GM23338 (cell line): ENCODE measurements at regions not wholly inside any gene's neighbourhood (a gene's known extent, or its start where the extent isn't known, plus 50 kb on each side); places are given as distances from the start of the nearest gene placed in this dataset.

Experiments
- ATAC-seq: fragments of 200-7000 bp; cut with Tn5 transposase; 3 replicates; pipeline ENCODE4 v1.9.1; 2020
- DNase-seq: peaks from one replicate; pipeline ENCODE4 v3.0.0-alpha.2; 2015; ENCODE audit warnings: low spot score
- H2AFZ ChIP-seq: fragments of 200-600 bp; sonication (generic); 2 replicates; pipeline ENCODE4 v1.8.0; 2016; ENCODE audit warnings: antibody characterized with exemption, mild to moderate bottlenecking, moderate library complexity
- H3F3A ChIP-seq: fragments of 200-600 bp; sonication (generic); replicated peaks from 2 replicates; pipeline ENCODE4 v1.8.0; 2017; ENCODE audit warnings: antibody characterized with exemption, mixed run types, low read depth
- H3K27ac ChIP-seq: fragments of 200-600 bp; sonication (generic); 2 replicates; pipeline ENCODE4 v1.6.1; 2016; ENCODE audit warnings: low read depth
- H3K27me3 ChIP-seq: fragments of 200-600 bp; sonication (generic); 2 replicates; pipeline ENCODE4 v1.8.0; 2016; ENCODE audit warnings: mild to moderate bottlenecking, mixed run types, moderate library complexity; ENCODE audit not compliant: insufficient read depth
- H3K36me3 ChIP-seq: fragments of 200-600 bp; sonication (generic); 2 replicates; pipeline ENCODE4 v1.8.0; 2016; ENCODE audit warnings: mild to moderate bottlenecking; ENCODE audit not compliant: insufficient read depth
- H3K4me1 ChIP-seq: fragments of 200-600 bp; sonication (generic); 2 replicates; pipeline ENCODE4 v1.8.0; 2016; ENCODE audit warnings: mild to moderate bottlenecking, moderate library complexity; ENCODE audit not compliant: insufficient read depth
- H3K4me2 ChIP-seq: fragments of 200-600 bp; sonication (generic); 2 replicates; pipeline ENCODE4 v1.7.1; 2017; ENCODE audit warnings: mixed run types
- H3K4me3 ChIP-seq: fragments of 200-600 bp; sonication (generic); 2 replicates; pipeline ENCODE4 v1.6.1; 2016; ENCODE audit warnings: mixed run types
- H3K79me2 ChIP-seq: fragments of 200-600 bp; sonication (generic); replicated peaks from 2 replicates; pipeline ENCODE4 v1.8.0; 2017; ENCODE audit warnings: mild to moderate bottlenecking; ENCODE audit not compliant: insufficient read depth
- H3K9me2 ChIP-seq: fragments of 200-600 bp; sonication (generic); 2 replicates; pipeline ENCODE4 v1.8.0; 2017; ENCODE audit not compliant: insufficient read depth
- H4K20me1 ChIP-seq: fragments of 200-600 bp; sonication (generic); replicated peaks from 2 replicates; pipeline ENCODE4 v1.8.0; 2017; ENCODE audit warnings: mild to moderate bottlenecking; ENCODE audit not compliant: insufficient read depth
- H3K27ac Mint-ChIP-seq: 2 replicates; pipeline ENCODE4 v1.8.0; 2020; ENCODE audit warnings: inconsistent platforms, mild to moderate bottlenecking, moderate library complexity, mixed read lengths
- H3K27me3 Mint-ChIP-seq: 3 replicates; pipeline ENCODE4 v1.8.0; 2022; ENCODE audit warnings: low read depth, mild to moderate bottlenecking, moderate library complexity, mixed read lengths, inconsistent platforms; ENCODE audit not compliant: insufficient read depth, poor library complexity
- H3K36me3 Mint-ChIP-seq: 3 replicates; pipeline ENCODE4 v1.8.0; 2021; ENCODE audit warnings: low read depth, mild to moderate bottlenecking, inconsistent platforms, moderate library complexity, mixed read lengths
- H3K4me1 Mint-ChIP-seq: 3 replicates; pipeline ENCODE4 v1.8.0; 2020; ENCODE audit warnings: mild to moderate bottlenecking, inconsistent platforms, mixed read lengths
- H3K4me3 Mint-ChIP-seq: 3 replicates; pipeline ENCODE4 v1.8.0; 2021; ENCODE audit warnings: moderate library complexity, mild to moderate bottlenecking, inconsistent platforms, mixed read lengths
- H3K9me3 Mint-ChIP-seq: 3 replicates; pipeline ENCODE4 v1.8.0; 2020; ENCODE audit warnings: moderate library complexity, mild to moderate bottlenecking, inconsistent platforms, mixed read lengths
- CREB1 ChIP-seq: fragments of 250-450 bp; sonication (Bioruptor Pico); IDR thresholded peaks from 2 replicates; pipeline ENCODE4 v1.5.0; 2020; ENCODE audit warnings: low read depth, mild to moderate bottlenecking, moderate library complexity
- EZH2 ChIP-seq: fragments of 200-600 bp; sonication (generic); IDR thresholded peaks from one replicate; pipeline ENCODE4 v1.8.0; 2017; ENCODE audit warnings: antibody characterized with exemption, mild to moderate bottlenecking, low read depth; ENCODE audit not compliant: unreplicated experiment
- EZH2phosphoT487 ChIP-seq: fragments of 200-600 bp; sonication (generic); IDR thresholded peaks from one replicate; pipeline ENCODE4 v1.8.1; 2018; ENCODE audit warnings: antibody characterized with exemption; ENCODE audit not compliant: unreplicated experiment
- NANOG ChIP-seq: IDR thresholded peaks from 2 replicates; pipeline ENCODE4 v1.6.1; 2016; ENCODE audit warnings: antibody characterized with exemption, borderline replicate concordance
- POLR2AphosphoS5 ChIP-seq: IDR thresholded peaks from 2 replicates; pipeline ENCODE4 v1.6.1; 2016; ENCODE audit warnings: antibody characterized with exemption, low read depth
- REST ChIP-seq: IDR thresholded peaks from one replicate; pipeline ENCODE4 v1.6.1; 2018; ENCODE audit warnings: antibody characterized with exemption; ENCODE audit not compliant: unreplicated experiment
- STAT1 ChIP-seq: IDR thresholded peaks from one replicate; pipeline ENCODE4 v1.6.1; 2016; ENCODE audit warnings: antibody characterized with exemption; ENCODE audit not compliant: unreplicated experiment
- ZNF114 ChIP-seq: fragments of 250-450 bp; sonication (Bioruptor Pico); IDR thresholded peaks from 2 replicates; pipeline ENCODE4 v1.5.0; 2020; ENCODE audit warnings: mild to moderate bottlenecking, moderate library complexity
- ZNF331 ChIP-seq: fragments of 250-450 bp; sonication (Bioruptor Pico); IDR thresholded peaks from 2 replicates; pipeline ENCODE4 v1.5.0; 2020; ENCODE audit warnings: low read depth, mild to moderate bottlenecking, moderate library complexity
- ZNF462 ChIP-seq: fragments of 250-450 bp; sonication (Bioruptor Pico); IDR thresholded peaks from 2 replicates; pipeline ENCODE4 v1.5.0; 2020; ENCODE audit warnings: mild to moderate bottlenecking, moderate library complexity
- TF ChIP-seq, protein P1 (sequence below): IDR thresholded peaks from 2 replicates; pipeline ENCODE4 v1.6.1; 2016; ENCODE audit warnings: antibody characterized with exemption
- TF ChIP-seq, protein P2 (sequence below), 2 experiments: fragments of 200-600 bp in 1 of 2; sonication (generic) in 1 of 2; conservative IDR thresholded peaks; 2 replicates each; pipeline versions ENCODE4 v1.5.1 to v1.6.1; 2016 to 2017; ENCODE audit warnings: antibody characterized with exemption in 2 of 2, low read depth in 2 of 2, mild to moderate bottlenecking in 2 of 2, moderate library complexity in 1 of 2

GRCh38 chr10:125273023-125273422 is 112.7 kb upstream of the CTBP2 start:
- Histone ChIP-seq H4K20me1 (no peaks in the 10 kb centered on the region), H3K4me2 (no peak overlapping the region), H3K9me2 (no peaks in the 10 kb centered on the region; the same call in 1 of the 2 replicates), H2AFZ (no peak overlapping the region), H3K27me3 (no peaks in the 10 kb centered on the region), H3K4me3 (no peak overlapping the region), H3K79me2 (no peaks in the 10 kb centered on the region), H3K36me3 (no peaks in the 10 kb centered on the region), H3F3A (no peaks in the 10 kb centered on the region), H3K4me1 (no peaks in the 10 kb centered on the region), H3K27ac (no peak overlapping the region)
- no peak for ATAC-seq
- H3K9me3 Mint-ChIP-seq, result peaks cover 8% of the 10 kb centered on the region; the same call in 2 of the 3 replicates
- peaks cover 3% of the 10 kb centered on the region; the same call in 2 of the 3 replicates for H3K36me3 Mint-ChIP-seq
- peaks cover 3% of the 10 kb centered on the region for H3K27me3 Mint-ChIP-seq
- TF ChIP-seq REST (no peak), POLR2AphosphoS5 (no peak), ZNF114 (CRISPR knock-in tag) (no peak), CREB1 (CRISPR knock-in tag) (no peak), ZNF462 (CRISPR knock-in tag) (no peak), NANOG (no peak), STAT1 (no peak), EZH2 (no peak), ZNF331 (CRISPR knock-in tag) (no peak), EZH2phosphoT487 (no peak)
- TF ChIP-seq, protein P1, sequence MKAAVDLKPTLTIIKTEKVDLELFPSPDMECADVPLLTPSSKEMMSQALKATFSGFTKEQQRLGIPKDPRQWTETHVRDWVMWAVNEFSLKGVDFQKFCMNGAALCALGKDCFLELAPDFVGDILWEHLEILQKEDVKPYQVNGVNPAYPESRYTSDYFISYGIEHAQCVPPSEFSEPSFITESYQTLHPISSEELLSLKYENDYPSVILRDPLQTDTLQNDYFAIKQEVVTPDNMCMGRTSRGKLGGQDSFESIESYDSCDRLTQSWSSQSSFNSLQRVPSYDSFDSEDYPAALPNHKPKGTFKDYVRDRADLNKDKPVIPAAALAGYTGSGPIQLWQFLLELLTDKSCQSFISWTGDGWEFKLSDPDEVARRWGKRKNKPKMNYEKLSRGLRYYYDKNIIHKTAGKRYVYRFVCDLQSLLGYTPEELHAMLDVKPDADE, result no peak
- TF ChIP-seq, protein P2, sequence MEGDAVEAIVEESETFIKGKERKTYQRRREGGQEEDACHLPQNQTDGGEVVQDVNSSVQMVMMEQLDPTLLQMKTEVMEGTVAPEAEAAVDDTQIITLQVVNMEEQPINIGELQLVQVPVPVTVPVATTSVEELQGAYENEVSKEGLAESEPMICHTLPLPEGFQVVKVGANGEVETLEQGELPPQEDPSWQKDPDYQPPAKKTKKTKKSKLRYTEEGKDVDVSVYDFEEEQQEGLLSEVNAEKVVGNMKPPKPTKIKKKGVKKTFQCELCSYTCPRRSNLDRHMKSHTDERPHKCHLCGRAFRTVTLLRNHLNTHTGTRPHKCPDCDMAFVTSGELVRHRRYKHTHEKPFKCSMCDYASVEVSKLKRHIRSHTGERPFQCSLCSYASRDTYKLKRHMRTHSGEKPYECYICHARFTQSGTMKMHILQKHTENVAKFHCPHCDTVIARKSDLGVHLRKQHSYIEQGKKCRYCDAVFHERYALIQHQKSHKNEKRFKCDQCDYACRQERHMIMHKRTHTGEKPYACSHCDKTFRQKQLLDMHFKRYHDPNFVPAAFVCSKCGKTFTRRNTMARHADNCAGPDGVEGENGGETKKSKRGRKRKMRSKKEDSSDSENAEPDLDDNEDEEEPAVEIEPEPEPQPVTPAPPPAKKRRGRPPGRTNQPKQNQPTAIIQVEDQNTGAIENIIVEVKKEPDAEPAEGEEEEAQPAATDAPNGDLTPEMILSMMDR (conservative IDR thresholded peaks at IDR 0.05; ENCODE audit: low read depth in 2 of 2), result no peak
- no peak overlapping the region for H3K4me3 Mint-ChIP-seq
- no peak for DNase-seq
- H3K4me1 Mint-ChIP-seq, result peaks cover 7% of the 10 kb centered on the region
- H3K27ac Mint-ChIP-seq, result no peak overlapping the region
